Uterus (tissue), 3 donors: ENCODE measurements at regions not wholly inside any gene's neighbourhood (a gene's known extent, or its start where the extent isn't known, plus 50 kb on each side); places are given as distances from the start of the nearest gene placed in this dataset.

Experiments
- DNase-seq, 2 donors: peaks; one replicate each; pipeline ENCODE4 v3.0.0-alpha.2; 2019 to 2020
- H3K27ac ChIP-seq, 2 donors: fragments of 200-600 bp; sonication (generic); 1 replicate in 1 of 2; 2 replicates in 1 of 2; pipeline ENCODE4 v1.5.1; 2016 to 2018
- H3K27me3 ChIP-seq, 2 donors: fragments of 200-600 bp; sonication (generic); one replicate each; pipeline ENCODE4 v1.5.1; 2018 to 2019; ENCODE audit warnings: control low read depth in 1 of 2
- H3K36me3 ChIP-seq, 2 donors: fragments of 200-600 bp; sonication (generic); one replicate each; pipeline ENCODE4 v1.5.1; 2019; ENCODE audit warnings: control low read depth in 1 of 2
- H3K4me1 ChIP-seq, 2 donors: fragments of 200-600 bp; sonication (generic); one replicate each; pipeline ENCODE4 v1.5.1; 2018 to 2019; ENCODE audit warnings: control low read depth in 1 of 2
- H3K4me3 ChIP-seq, 2 donors: fragments of 200-600 bp; sonication (generic); 1 replicate in 1 of 2; 2 replicates in 1 of 2; pipeline ENCODE4 v1.5.1; 2018 to 2019; ENCODE audit warnings: mild to moderate bottlenecking in 1 of 2
- H3K9me3 ChIP-seq, 2 donors: fragments of 200-600 bp; sonication (generic); one replicate each; pipeline ENCODE4 v1.5.1; 2019; ENCODE audit warnings: control low read depth in 1 of 2
- POLR2A ChIP-seq, 2 donors: fragments of 450-650 bp; IDR thresholded peaks; one replicate each; pipeline ENCODE4 v1.6.1; 2016; ENCODE audit warnings: antibody characterized with exemption in 2 of 2, mild to moderate bottlenecking in 1 of 2, moderate library complexity in 1 of 2
- intact Hi-C: fragments of 100-400 bp; cut with DNase I; formaldehyde crosslinking; loops from one replicate; pipeline ENCODE4 v1.15.1; 2023; ENCODE audit warnings: low total_unique reads
- TF ChIP-seq, protein P1 (sequence below), 4 experiments: fragments of 200-600 bp in 2 of 4; fragments of 450-650 bp in 2 of 4; sonication (generic) in 2 of 4; IDR thresholded peaks; one replicate each; pipeline ENCODE4 v1.5.1; 2016 to 2019; ENCODE audit warnings: antibody characterized with exemption in 4 of 4, mild to moderate bottlenecking in 2 of 4, moderate library complexity in 1 of 4
- donor health status: DM: yes; HTN: yes; CAD: no.

GRCh38 chr18:4801151-4801550, 346.0 kb upstream of the DLGAP1 start:
- no peaks in the 10 kb centered on the region for H3K36me3 ChIP-seq
- H3K9me3 ChIP-seq = no peaks in the 10 kb centered on the region
- TF ChIP-seq POLR2A (IDR thresholded peaks at IDR 0.05) = no peak
- TF ChIP-seq, protein P1, sequence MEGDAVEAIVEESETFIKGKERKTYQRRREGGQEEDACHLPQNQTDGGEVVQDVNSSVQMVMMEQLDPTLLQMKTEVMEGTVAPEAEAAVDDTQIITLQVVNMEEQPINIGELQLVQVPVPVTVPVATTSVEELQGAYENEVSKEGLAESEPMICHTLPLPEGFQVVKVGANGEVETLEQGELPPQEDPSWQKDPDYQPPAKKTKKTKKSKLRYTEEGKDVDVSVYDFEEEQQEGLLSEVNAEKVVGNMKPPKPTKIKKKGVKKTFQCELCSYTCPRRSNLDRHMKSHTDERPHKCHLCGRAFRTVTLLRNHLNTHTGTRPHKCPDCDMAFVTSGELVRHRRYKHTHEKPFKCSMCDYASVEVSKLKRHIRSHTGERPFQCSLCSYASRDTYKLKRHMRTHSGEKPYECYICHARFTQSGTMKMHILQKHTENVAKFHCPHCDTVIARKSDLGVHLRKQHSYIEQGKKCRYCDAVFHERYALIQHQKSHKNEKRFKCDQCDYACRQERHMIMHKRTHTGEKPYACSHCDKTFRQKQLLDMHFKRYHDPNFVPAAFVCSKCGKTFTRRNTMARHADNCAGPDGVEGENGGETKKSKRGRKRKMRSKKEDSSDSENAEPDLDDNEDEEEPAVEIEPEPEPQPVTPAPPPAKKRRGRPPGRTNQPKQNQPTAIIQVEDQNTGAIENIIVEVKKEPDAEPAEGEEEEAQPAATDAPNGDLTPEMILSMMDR (IDR thresholded peaks at IDR 0.05) = no peak
- intact Hi-C loops = no loop called here
- H3K4me3 ChIP-seq = no peak overlapping the region
- DNase-seq = no peak
- H3K27ac ChIP-seq = no peak overlapping the region
- H3K27me3 ChIP-seq = no peaks in the 10 kb centered on the region
- no peaks in the 10 kb centered on the region for H3K4me1 ChIP-seq

DNA sequence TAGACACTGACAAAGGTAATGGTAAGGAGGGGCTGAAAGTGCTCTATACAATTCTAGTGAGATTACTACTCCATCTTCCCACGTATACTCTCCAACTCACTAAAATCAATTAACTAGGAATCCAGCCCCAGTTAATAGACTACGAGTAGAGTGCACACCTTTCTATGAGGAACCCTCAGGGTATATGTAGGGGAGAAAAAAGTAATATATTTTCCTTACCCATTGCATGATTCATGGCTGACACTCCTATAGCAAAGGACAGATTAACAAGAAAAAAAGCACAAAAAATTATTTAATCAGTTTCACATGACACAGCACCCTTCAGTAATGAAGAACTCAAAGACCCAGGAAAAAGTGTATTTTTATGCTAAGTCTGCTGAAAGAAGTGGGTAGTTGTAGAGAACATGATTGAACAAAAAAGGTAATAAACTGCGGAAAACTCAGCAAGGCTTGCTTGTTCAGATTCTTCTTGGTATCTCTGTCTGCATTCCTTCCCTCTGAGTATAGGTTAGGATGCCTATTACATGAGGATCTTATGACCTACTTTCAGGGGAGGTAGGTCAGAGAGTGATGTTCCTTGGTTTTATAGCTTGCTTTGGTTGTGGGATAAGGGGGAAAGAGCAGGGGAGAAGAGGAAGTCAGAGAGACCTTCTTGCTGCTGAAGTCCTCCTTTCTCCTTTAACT, 342.0 kb upstream of the DLGAP1 start:
- TF ChIP-seq POLR2A (IDR thresholded peaks at IDR 0.05) = no peak
- TF ChIP-seq, protein P1 (IDR thresholded peaks at IDR 0.05) = no peak
- no peak overlapping the region for H3K27ac ChIP-seq
- no peaks in the 10 kb centered on the region for H3K27me3 ChIP-seq
- DNase-seq = no peak
- H3K4me3 ChIP-seq = no peak overlapping the region
- H3K9me3 ChIP-seq = no peaks in the 10 kb centered on the region
- no peaks in the 10 kb centered on the region for H3K36me3 ChIP-seq
- intact Hi-C loops = no loop called here
- no peaks in the 10 kb centered on the region for H3K4me1 ChIP-seq

- Histone ChIP-seq H3K9me3 (no peaks in the 10 kb centered on the region), H3K4me1 (no peaks in the 10 kb centered on the region), H3K27ac (no peak overlapping the region), H3K36me3 (no peaks in the 10 kb centered on the region), H3K27me3 (no peaks in the 10 kb centered on the region), H3K4me3 (no peak overlapping the region)
- TF ChIP-seq, protein P1 (IDR thresholded peaks at IDR 0.05) = no peak
- TF ChIP-seq POLR2A (IDR thresholded peaks at IDR 0.05) = no peak
- intact Hi-C loops = no loop called here
- no peak for DNase-seq
These were observed 334.4 kb upstream of the DLGAP1 start for GRCh38 chr18:4789506-4789905.

- intact Hi-C loops = no loop called here
- DNase-seq = no peak
- no peaks in the 10 kb centered on the region for H3K4me1 ChIP-seq
- no peaks in the 10 kb centered on the region for H3K36me3 ChIP-seq
- H3K9me3 ChIP-seq = no peaks in the 10 kb centered on the region
- no peak overlapping the region for H3K4me3 ChIP-seq
- H3K27ac ChIP-seq = no peak overlapping the region
- H3K27me3 ChIP-seq = no peaks in the 10 kb centered on the region
- TF ChIP-seq, protein P1 (IDR thresholded peaks at IDR 0.05) = no peak
- TF ChIP-seq POLR2A (IDR thresholded peaks at IDR 0.05) = no peak
These were observed 326.8 kb upstream of the DLGAP1 start for GRCh38 chr18:4781873-4782272.

- no peaks in the 10 kb centered on the region for H3K4me1 ChIP-seq
- no peak for TF ChIP-seq POLR2A (IDR thresholded peaks at IDR 0.05)
- H3K36me3 ChIP-seq = no peaks in the 10 kb centered on the region
- no peaks in the 10 kb centered on the region for H3K27me3 ChIP-seq
- H3K4me3 ChIP-seq = no peak overlapping the region
- no peaks in the 10 kb centered on the region for H3K9me3 ChIP-seq
- intact Hi-C loops = no loop called here
- DNase-seq = no peak
- no peak overlapping the region for H3K27ac ChIP-seq
These were observed 310.3 kb upstream of the DLGAP1 start for GRCh38 chr18:4765401-4765800.

DNA sequence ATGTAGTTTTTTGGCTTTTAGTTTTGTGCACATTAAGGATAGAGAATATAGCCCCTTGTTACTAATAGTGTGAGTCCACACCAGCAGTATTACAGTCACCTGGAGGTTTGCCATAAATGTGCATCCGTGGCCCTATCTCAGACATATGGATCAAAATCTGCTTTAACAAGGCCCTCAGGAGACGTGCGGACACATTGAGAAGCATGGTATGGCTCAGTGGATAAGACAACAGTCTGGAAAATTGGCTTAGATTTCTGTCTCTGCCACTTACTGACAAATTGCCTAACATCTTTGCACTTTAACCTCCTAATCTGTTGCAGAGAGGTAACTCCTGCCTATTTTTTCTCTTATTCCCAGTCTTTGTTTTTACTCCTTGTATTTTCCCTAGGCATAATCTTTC, 307.2 kb upstream of the DLGAP1 start:
- no peak for DNase-seq
- Histone ChIP-seq H3K4me1 (no peaks in the 10 kb centered on the region), H3K36me3 (no peaks in the 10 kb centered on the region), H3K27ac (no peak overlapping the region), H3K27me3 (no peaks in the 10 kb centered on the region), H3K9me3 (no peaks in the 10 kb centered on the region), H3K4me3 (no peak overlapping the region)
- TF ChIP-seq POLR2A (IDR thresholded peaks at IDR 0.05) = no peak
- TF ChIP-seq, protein P1 (IDR thresholded peaks at IDR 0.05) = no peak
- intact Hi-C loops = no loop called here
